IMR-90 (cell line): ENCODE measurements at regions not wholly inside any gene's neighbourhood (a gene's known extent, or its start where the extent isn't known, plus 50 kb on each side); places are given as distances from the start of the nearest gene placed in this dataset.

ENCODE experiments used
- ATAC-seq: fragments of 200-7000 bp; cut with Tn5 transposase; 2 replicates; pipeline ENCODE4 v1.9.1; 2020; ENCODE audit warnings: low read depth, mild to moderate bottlenecking, moderate library complexity
- BruUV-seq: library from RNA; stranded (reverse); fragments of 400-500 nt; replicated peaks from 2 replicates; lab custom pipeline; 2021; lab: Mats Ljungman, UMichigan
- CTCF ChIA-PET: fragments of 300-600 bp; formaldehyde crosslinking; extraction: SDS; loops from one replicate; lab custom pipeline; 2021; ENCODE audit warnings: antibody characterized with exemption; lab: Yijun Ruan, JAX
- POLR2A ChIA-PET: fragments of 300-600 bp; sonication (Branson Sonifier 250); formaldehyde crosslinking; loops from one replicate; lab custom pipeline; 2022; ENCODE audit warnings: antibody characterized with exemption; ENCODE audit not compliant: unreplicated experiment; lab: Charles Lee
- DNase-seq: peaks from one replicate; pipeline ENCODE4 v3.0.0; 2013
- H2AFZ ChIP-seq: replicated peaks from 2 replicates; pipeline ENCODE3; 2013; ENCODE audit warnings: low read length, mild to moderate bottlenecking; ENCODE audit not compliant: poor library complexity
- H2AK5ac ChIP-seq: 2 replicates; pipeline ENCODE4 v1.6.1; 2013; ENCODE audit warnings: low read depth, low read length, inconsistent platforms
- H2AK9ac ChIP-seq: replicated peaks from 2 replicates; pipeline ENCODE3; 2013; ENCODE audit warnings: mild to moderate bottlenecking, low read depth, low read length, moderate library complexity; ENCODE audit not compliant: poor library complexity
- H2BK120ac ChIP-seq: 2 replicates; pipeline ENCODE4 v1.6.1; 2013; ENCODE audit warnings: low read depth, low read length, inconsistent platforms
- H2BK15ac ChIP-seq: 3 replicates; pipeline ENCODE4 v1.6.1; 2013; ENCODE audit warnings: low read depth, low read length, inconsistent platforms
- H2BK20ac ChIP-seq: 2 replicates; pipeline ENCODE4 v1.6.1; 2013; ENCODE audit warnings: low read depth, mild to moderate bottlenecking, inconsistent platforms, low read length, moderate library complexity
- H2BK5ac ChIP-seq: 2 replicates; pipeline ENCODE4 v1.6.1; 2013; ENCODE audit warnings: mild to moderate bottlenecking, low read depth, low read length, inconsistent platforms; ENCODE audit not compliant: poor library complexity, severe bottlenecking
- H3K14ac ChIP-seq: replicated peaks from 2 replicates; pipeline ENCODE4 v1.6.1; 2013; ENCODE audit warnings: low read depth, low read length, inconsistent platforms
- H3K18ac ChIP-seq: 2 replicates; pipeline ENCODE4 v1.6.1; 2013; ENCODE audit warnings: low read depth, low read length, control low read depth
- H3K23ac ChIP-seq: 2 replicates; pipeline ENCODE4 v1.6.1; 2013; ENCODE audit warnings: low read depth, low read length, inconsistent platforms
- H3K27ac ChIP-seq: 2 replicates; pipeline ENCODE4 v1.5.1; 2013; ENCODE audit warnings: mild to moderate bottlenecking, control low read depth, low read length; ENCODE audit not compliant: insufficient read depth
- H3K27me3 ChIP-seq: 2 replicates; pipeline ENCODE4 v1.6.1; 2013; ENCODE audit warnings: low read length; ENCODE audit not compliant: control insufficient read depth, insufficient read depth
- H3K36me3 ChIP-seq: 2 replicates; pipeline ENCODE4 v1.6.1; 2013; ENCODE audit warnings: low read length, mixed read lengths; ENCODE audit not compliant: control insufficient read depth, insufficient read depth
- H3K4ac ChIP-seq: 2 replicates; pipeline ENCODE4 v1.6.1; 2013; ENCODE audit warnings: low read depth, low read length, inconsistent platforms
- H3K4me1 ChIP-seq: 2 replicates; pipeline ENCODE4 v1.6.1; 2013; ENCODE audit warnings: low read length, mixed read lengths; ENCODE audit not compliant: control insufficient read depth, insufficient read depth
- H3K4me2 ChIP-seq: 2 replicates; pipeline ENCODE4 v1.6.1; 2013; ENCODE audit warnings: low read depth, mild to moderate bottlenecking, control low read depth, low read length, moderate library complexity
- H3K4me3 ChIP-seq: 2 replicates; pipeline ENCODE4 v1.5.1; 2013; ENCODE audit warnings: low read depth, mild to moderate bottlenecking, control low read depth, low read length, moderate library complexity; ENCODE audit not compliant: insufficient read depth
- H3K56ac ChIP-seq: 2 replicates; pipeline ENCODE4 v1.6.1; 2013; ENCODE audit warnings: low read length, inconsistent platforms; ENCODE audit not compliant: insufficient read depth; ENCODE audit errors: extremely low read depth
- H3K79me1 ChIP-seq, 2 experiments: 2 replicates each; pipeline ENCODE4 v1.6.1; 2013; ENCODE audit warnings: low read length in 2 of 2, inconsistent platforms in 1 of 2, low read depth in 1 of 2
- H3K9ac ChIP-seq: 2 replicates; pipeline ENCODE4 v1.6.1; 2013; ENCODE audit warnings: low read depth, low read length, control low read depth
- H3K9me1 ChIP-seq: 2 replicates; pipeline ENCODE4 v1.6.1; 2013; ENCODE audit warnings: low read length, inconsistent platforms; ENCODE audit not compliant: insufficient read depth
- H3K9me3 ChIP-seq: 2 replicates; pipeline ENCODE4 v1.6.1; 2013; ENCODE audit warnings: low read length; ENCODE audit not compliant: control insufficient read depth, insufficient read depth
- H4K20me1 ChIP-seq: 2 replicates; pipeline ENCODE4 v1.6.1; 2013; ENCODE audit warnings: low read length, inconsistent platforms; ENCODE audit not compliant: insufficient read depth
- H4K5ac ChIP-seq: 2 replicates; pipeline ENCODE4 v1.6.1; 2013; ENCODE audit warnings: mild to moderate bottlenecking, low read depth, low read length, control low read depth
- H4K8ac ChIP-seq, 2 experiments: 2 replicates each; pipeline ENCODE4 v1.6.1; 2013; ENCODE audit warnings: low read depth in 2 of 2, low read length in 2 of 2, control low read depth in 1 of 2, inconsistent platforms in 1 of 2
- H4K91ac ChIP-seq: 2 replicates; pipeline ENCODE4 v1.6.1; 2013; ENCODE audit warnings: low read depth, low read length, inconsistent platforms; ENCODE audit not compliant: insufficient read depth
- CEBPB ChIP-seq: IDR thresholded peaks from 2 replicates; pipeline ENCODE4 v1.6.1; 2012; ENCODE audit warnings: low read depth, low read length, improper control_type of control experiment
- ELK1 ChIP-seq: fragments of 150-350 bp; IDR thresholded peaks from 2 replicates; pipeline ENCODE4 v1.6.1; 2016; ENCODE audit warnings: low read depth, mild to moderate bottlenecking, low read length, moderate library complexity, borderline replicate concordance
- FOS ChIP-seq: fragments of 150-350 bp; IDR thresholded peaks from 2 replicates; pipeline ENCODE4 v1.6.1; 2016; ENCODE audit warnings: low read depth, low read length
- MAFK ChIP-seq: IDR thresholded peaks from 2 replicates; pipeline ENCODE4 v1.6.1; 2012; ENCODE audit warnings: low read depth, low read length, improper control_type of control experiment
- MAZ ChIP-seq: IDR thresholded peaks from 2 replicates; pipeline ENCODE4 v1.6.1; 2012; ENCODE audit warnings: low read depth, mild to moderate bottlenecking, low read length, improper control_type of control experiment, moderate library complexity, borderline replicate concordance
- NFE2L2 ChIP-seq: fragments of 150-350 bp; IDR thresholded peaks from 2 replicates; pipeline ENCODE4 v1.6.1; 2016; ENCODE audit warnings: low read depth, mild to moderate bottlenecking, low read length
- RAD21 ChIP-seq: IDR thresholded peaks from 2 replicates; pipeline ENCODE4 v1.6.1; 2012; ENCODE audit warnings: low read length, improper control_type of control experiment
- RFX5 ChIP-seq: IDR thresholded peaks from 2 replicates; pipeline ENCODE4 v1.8.0; 2012; ENCODE audit warnings: low read depth, mild to moderate bottlenecking, low read length, moderate library complexity
- WGBS, 2 experiments: methylation state at CpG; one replicate each; pipeline versions ENCODE4 v1.1.5 to v1.1.7; 2013; ENCODE audit warnings: missing lambda C conversion rate in 2 of 2; ENCODE audit not compliant: insufficient read length in 1 of 2; ENCODE audit errors: extremely low coverage in 2 of 2; 5-methylcytosine and 5-hydroxymethylcytosine counted together
- dilution Hi-C: fragments of 300-500 bp; cut with HindIII; formaldehyde crosslinking; loops from one replicate; pipeline ENCODE4 v1.14.3; 2018; ENCODE audit warnings: low sequenced_read_pairs; ENCODE audit not compliant: unreplicated experiment
- in situ Hi-C: fragments of 300-500 bp; cut with MboI; formaldehyde crosslinking; loops from 3 replicates; pipeline ENCODE4 v1.14.3; 2019; ENCODE audit warnings: low sequenced_read_pairs, inconsistent platforms, mixed read lengths
- intact Hi-C: fragments of 100-400 bp; cut with micrococcal nuclease; formaldehyde crosslinking; loops from 2 replicates; pipeline ENCODE4 v1.10.0; 2022

GRCh38 chr1:72579629-72580028 lies 297.3 kb upstream of the NEGR1 start:
- Histone ChIP-seq H2BK120ac (no peak overlapping the region), H3K36me3 (no peaks in the 10 kb centered on the region), H3K27me3 (no peaks in the 10 kb centered on the region), H4K5ac (no peak overlapping the region), H3K18ac (no peak overlapping the region), H3K4ac (no peak overlapping the region), H3K9ac (no peak overlapping the region), H4K91ac (no peak overlapping the region), H4K8ac (no peak overlapping the region), H3K27ac (no peak overlapping the region), H3K23ac (no peak overlapping the region), H3K4me3 (no peak overlapping the region), H2BK20ac (no peak overlapping the region), H2BK15ac (no peak overlapping the region), H3K4me1 (no peaks in the 10 kb centered on the region), H3K14ac (no peak overlapping the region), H3K9me3 (no peaks in the 10 kb centered on the region), H2BK5ac (no peak overlapping the region), H4K20me1 (no peaks in the 10 kb centered on the region), H3K79me1 (no peaks in the 10 kb centered on the region), H2AK9ac (no peak overlapping the region), H3K56ac (no peak overlapping the region), H2AK5ac (no peak overlapping the region), H3K9me1 (no peaks in the 10 kb centered on the region), H2AFZ (no peak overlapping the region), H3K4me2 (no peak overlapping the region)
- no peak for DNase-seq
- no TSS peak for BruUV-seq
- intact Hi-C loops (no loop called here), in situ Hi-C loops (no loop called here), dilution Hi-C loops (no loop called here)
- CTCF ChIA-PET, result no interaction called here
- no peak for ATAC-seq
- no CpG with 5 or more reads among the region's 2 CpGs for WGBS, 2 experiments
- POLR2A ChIA-PET, result no interaction called here
- TF ChIP-seq RFX5 (no peak), RAD21 (no peak), MAZ (no peak), NFE2L2 (no peak), FOS (no peak), ELK1 (no peak), MAFK (no peak), CEBPB (no peak)
